WTC11 (cell line): ENCODE measurements at regions not wholly inside any gene's neighbourhood (a gene's known extent, or its start where the extent isn't known, plus 50 kb on each side); places are given as distances from the start of the nearest gene placed in this dataset.

Experiments used
- ATAC-seq: fragments of 200-7000 bp; cut with Tn5 transposase; 2 replicates; pipeline ENCODE4 v1.10.0; 2021; ENCODE audit warnings: mild to moderate bottlenecking, moderate library complexity
- CTCF ChIA-PET: fragments of 300-600 bp; sonication (Branson Sonifier 250); formaldehyde crosslinking; loops from one replicate; lab custom pipeline; 2021; ENCODE audit warnings: antibody characterized with exemption; lab: Charles Lee
- POLR2A ChIA-PET: fragments of 350-600 bp; sonication (Branson Sonifier 250); formaldehyde crosslinking; loops from one replicate; lab custom pipeline; 2021; ENCODE audit warnings: antibody characterized with exemption; lab: Charles Lee
- DNase-seq: peaks from one replicate; pipeline ENCODE4 v3.0.0; 2021; ENCODE audit warnings: low spot score
- H3K27ac Mint-ChIP-seq: 2 replicates; pipeline ENCODE4 v1.8.0; 2021; ENCODE audit warnings: mixed read lengths
- H3K27me3 Mint-ChIP-seq: 2 replicates; pipeline ENCODE4 v1.8.0; 2021; ENCODE audit warnings: low read depth, mild to moderate bottlenecking, moderate library complexity, mixed read lengths
- H3K36me3 Mint-ChIP-seq: 2 replicates; pipeline ENCODE4 v1.8.0; 2021; ENCODE audit warnings: mixed read lengths
- H3K4me1 Mint-ChIP-seq: 2 replicates; pipeline ENCODE4 v1.8.0; 2022; ENCODE audit warnings: mixed read lengths
- H3K4me3 Mint-ChIP-seq: 2 replicates; pipeline ENCODE4 v1.8.0; 2021; ENCODE audit warnings: mild to moderate bottlenecking, moderate library complexity, mixed read lengths
- H3K9me3 Mint-ChIP-seq: 2 replicates; pipeline ENCODE4 v1.8.0; 2021; ENCODE audit warnings: mixed read lengths
- CDX4 ChIP-seq: fragments of 250-450 bp; sonication (Bioruptor Pico); IDR thresholded peaks from 2 replicates; pipeline ENCODE4 v1.9.0; 2021; ENCODE audit warnings: moderate library complexity, mild to moderate bottlenecking, inconsistent platforms, borderline replicate concordance
- CTCF ChIP-seq: fragments of 200-600 bp; IDR thresholded peaks from 2 replicates; pipeline ENCODE4 v1.8.0; 2022; ENCODE audit warnings: antibody characterized with exemption
- ETV6 ChIP-seq: sonication (generic); formaldehyde crosslinking; IDR thresholded peaks from 2 replicates; pipeline ENCODE4 v1.8.1; 2022; ENCODE audit warnings: mild to moderate bottlenecking, missing genetic modification reagents
- FOXK1 ChIP-seq: sonication (generic); formaldehyde crosslinking; IDR thresholded peaks from 2 replicates; pipeline ENCODE4 v1.8.0; 2022; ENCODE audit warnings: mild to moderate bottlenecking, moderate library complexity, missing genetic modification reagents
- GRHL2 ChIP-seq: fragments of 250-450 bp; sonication (Bioruptor Pico); IDR thresholded peaks from 2 replicates; pipeline ENCODE4 v1.8.0; 2022; ENCODE audit warnings: mild to moderate bottlenecking, moderate library complexity; ENCODE audit not compliant: insufficient replicate concordance, severe bottlenecking
- MAX ChIP-seq: sonication (generic); formaldehyde crosslinking; IDR thresholded peaks from 2 replicates; pipeline ENCODE4 v1.8.0; 2022; ENCODE audit warnings: mild to moderate bottlenecking, missing genetic modification reagents
- NR3C1 ChIP-seq: sonication (generic); formaldehyde crosslinking; conservative IDR thresholded peaks from 2 replicates; pipeline ENCODE4 v1.8.1; 2023; ENCODE audit warnings: low read depth, mild to moderate bottlenecking, missing genetic modification reagents
- OVOL2 ChIP-seq: fragments of 250-450 bp; sonication (Bioruptor Pico); IDR thresholded peaks from 2 replicates; pipeline ENCODE4 v1.9.0; 2021; ENCODE audit warnings: mild to moderate bottlenecking, borderline replicate concordance
- PRRX2 ChIP-seq: fragments of 250-450 bp; sonication (Bioruptor Pico); IDR thresholded peaks from 2 replicates; pipeline ENCODE4 v1.8.0; 2021; ENCODE audit warnings: mild to moderate bottlenecking
- TEAD4 ChIP-seq: sonication (generic); formaldehyde crosslinking; IDR thresholded peaks from 2 replicates; pipeline ENCODE4 v1.8.0; 2022; ENCODE audit warnings: mild to moderate bottlenecking, missing genetic modification reagents
- ZBTB21 ChIP-seq: sonication (generic); formaldehyde crosslinking; IDR thresholded peaks from 2 replicates; pipeline ENCODE4 v1.8.1; 2023; ENCODE audit warnings: mild to moderate bottlenecking, missing genetic modification reagents, borderline replicate concordance
- ZNF121 ChIP-seq: sonication (generic); formaldehyde crosslinking; IDR thresholded peaks from 2 replicates; pipeline ENCODE4 v1.8.0; 2023; ENCODE audit warnings: missing genetic modification reagents
- ZNF138 ChIP-seq: sonication (generic); formaldehyde crosslinking; conservative IDR thresholded peaks from 2 replicates; pipeline ENCODE4 v1.8.1; 2022; ENCODE audit warnings: mild to moderate bottlenecking, moderate library complexity, missing genetic modification reagents
- ZNF416 ChIP-seq: fragments of 250-450 bp; sonication (Bioruptor Pico); IDR thresholded peaks from 2 replicates; pipeline ENCODE4 v1.9.0; 2021; ENCODE audit warnings: mild to moderate bottlenecking, inconsistent platforms
- TF ChIP-seq, protein P1 (sequence below): fragments of 250-450 bp; sonication (Bioruptor Pico); IDR thresholded peaks from 2 replicates; pipeline ENCODE4 v1.9.0; 2021; ENCODE audit warnings: mild to moderate bottlenecking
- TF ChIP-seq, protein P2 (sequence below): fragments of 250-450 bp; sonication (Bioruptor Pico); IDR thresholded peaks from 2 replicates; pipeline ENCODE4 v1.9.0; 2021; ENCODE audit warnings: mild to moderate bottlenecking, borderline replicate concordance
- TF ChIP-seq, protein P3 (sequence below): fragments of 250-450 bp; sonication (Bioruptor Pico); IDR thresholded peaks from 2 replicates; pipeline ENCODE4 v2.1.2; 2022; ENCODE audit warnings: mild to moderate bottlenecking, moderate library complexity
- TF ChIP-seq, protein P4 (sequence below): sonication (generic); formaldehyde crosslinking; IDR thresholded peaks from 2 replicates; pipeline ENCODE4 v1.8.1; 2023; ENCODE audit warnings: mild to moderate bottlenecking, missing genetic modification reagents, moderate library complexity

DNA sequence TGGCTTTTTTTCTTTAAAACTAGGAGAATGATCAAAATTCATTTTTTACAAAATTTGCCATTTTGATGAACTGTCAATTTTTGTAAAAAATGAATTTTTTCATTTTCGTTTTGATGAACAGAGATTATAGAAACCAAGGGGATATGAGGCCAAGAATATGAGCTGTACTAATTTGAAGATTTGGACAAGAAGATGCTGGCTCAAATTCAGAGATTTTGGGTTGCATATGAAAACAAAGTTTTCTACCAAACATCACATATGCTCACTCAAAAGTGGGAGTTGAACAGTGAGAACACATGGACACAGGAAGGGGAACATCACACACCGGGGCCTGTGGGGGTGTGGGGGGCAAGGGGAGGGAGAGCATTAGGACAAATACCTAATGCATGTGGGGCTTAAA is 230.7 kb downstream of the SNAPC1 start (continued):
- TF ChIP-seq CTCF: no peak
- TF ChIP-seq, all 79 proteins: peak for 0

- no peak overlapping the region for H3K27ac Mint-ChIP-seq
- no peak for DNase-seq
- no peaks in the 10 kb centered on the region for H3K4me1 Mint-ChIP-seq
- CTCF ChIA-PET: interaction anchor here (0.8 to 1.0 kb wide), 2 partner anchors 10 to 70 kb away, joined by 3 read pairs; no protein-coding TSS in a partner anchor
- POLR2A ChIA-PET: no interaction called here
- H3K27me3 Mint-ChIP-seq: no peaks in the 10 kb centered on the region
- no peak for TF ChIP-seq OVOL2 (CRISPR knock-in tag)
- no peak for TF ChIP-seq GRHL2 (CRISPR knock-in tag)
- TF ChIP-seq, protein P1, sequence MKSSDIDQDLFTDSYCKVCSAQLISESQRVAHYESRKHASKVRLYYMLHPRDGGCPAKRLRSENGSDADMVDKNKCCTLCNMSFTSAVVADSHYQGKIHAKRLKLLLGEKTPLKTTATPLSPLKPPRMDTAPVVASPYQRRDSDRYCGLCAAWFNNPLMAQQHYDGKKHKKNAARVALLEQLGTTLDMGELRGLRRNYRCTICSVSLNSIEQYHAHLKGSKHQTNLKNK (CRISPR knock-in tag): no peak
- TF ChIP-seq, protein P2, sequence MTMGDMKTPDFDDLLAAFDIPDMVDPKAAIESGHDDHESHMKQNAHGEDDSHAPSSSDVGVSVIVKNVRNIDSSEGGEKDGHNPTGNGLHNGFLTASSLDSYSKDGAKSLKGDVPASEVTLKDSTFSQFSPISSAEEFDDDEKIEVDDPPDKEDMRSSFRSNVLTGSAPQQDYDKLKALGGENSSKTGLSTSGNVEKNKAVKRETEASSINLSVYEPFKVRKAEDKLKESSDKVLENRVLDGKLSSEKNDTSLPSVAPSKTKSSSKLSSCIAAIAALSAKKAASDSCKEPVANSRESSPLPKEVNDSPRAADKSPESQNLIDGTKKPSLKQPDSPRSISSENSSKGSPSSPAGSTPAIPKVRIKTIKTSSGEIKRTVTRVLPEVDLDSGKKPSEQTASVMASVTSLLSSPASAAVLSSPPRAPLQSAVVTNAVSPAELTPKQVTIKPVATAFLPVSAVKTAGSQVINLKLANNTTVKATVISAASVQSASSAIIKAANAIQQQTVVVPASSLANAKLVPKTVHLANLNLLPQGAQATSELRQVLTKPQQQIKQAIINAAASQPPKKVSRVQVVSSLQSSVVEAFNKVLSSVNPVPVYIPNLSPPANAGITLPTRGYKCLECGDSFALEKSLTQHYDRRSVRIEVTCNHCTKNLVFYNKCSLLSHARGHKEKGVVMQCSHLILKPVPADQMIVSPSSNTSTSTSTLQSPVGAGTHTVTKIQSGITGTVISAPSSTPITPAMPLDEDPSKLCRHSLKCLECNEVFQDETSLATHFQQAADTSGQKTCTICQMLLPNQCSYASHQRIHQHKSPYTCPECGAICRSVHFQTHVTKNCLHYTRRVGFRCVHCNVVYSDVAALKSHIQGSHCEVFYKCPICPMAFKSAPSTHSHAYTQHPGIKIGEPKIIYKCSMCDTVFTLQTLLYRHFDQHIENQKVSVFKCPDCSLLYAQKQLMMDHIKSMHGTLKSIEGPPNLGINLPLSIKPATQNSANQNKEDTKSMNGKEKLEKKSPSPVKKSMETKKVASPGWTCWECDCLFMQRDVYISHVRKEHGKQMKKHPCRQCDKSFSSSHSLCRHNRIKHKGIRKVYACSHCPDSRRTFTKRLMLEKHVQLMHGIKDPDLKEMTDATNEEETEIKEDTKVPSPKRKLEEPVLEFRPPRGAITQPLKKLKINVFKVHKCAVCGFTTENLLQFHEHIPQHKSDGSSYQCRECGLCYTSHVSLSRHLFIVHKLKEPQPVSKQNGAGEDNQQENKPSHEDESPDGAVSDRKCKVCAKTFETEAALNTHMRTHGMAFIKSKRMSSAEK (CRISPR knock-in tag): no peak
- TF ChIP-seq ZBTB21: no peak
- no peak for TF ChIP-seq PRRX2 (CRISPR knock-in tag)
- TF ChIP-seq MAX (CRISPR knock-in tag): no peak
- TF ChIP-seq ETV6: no peak
- no peak for TF ChIP-seq NR3C1 (CRISPR knock-in tag)
- TF ChIP-seq, protein P3, sequence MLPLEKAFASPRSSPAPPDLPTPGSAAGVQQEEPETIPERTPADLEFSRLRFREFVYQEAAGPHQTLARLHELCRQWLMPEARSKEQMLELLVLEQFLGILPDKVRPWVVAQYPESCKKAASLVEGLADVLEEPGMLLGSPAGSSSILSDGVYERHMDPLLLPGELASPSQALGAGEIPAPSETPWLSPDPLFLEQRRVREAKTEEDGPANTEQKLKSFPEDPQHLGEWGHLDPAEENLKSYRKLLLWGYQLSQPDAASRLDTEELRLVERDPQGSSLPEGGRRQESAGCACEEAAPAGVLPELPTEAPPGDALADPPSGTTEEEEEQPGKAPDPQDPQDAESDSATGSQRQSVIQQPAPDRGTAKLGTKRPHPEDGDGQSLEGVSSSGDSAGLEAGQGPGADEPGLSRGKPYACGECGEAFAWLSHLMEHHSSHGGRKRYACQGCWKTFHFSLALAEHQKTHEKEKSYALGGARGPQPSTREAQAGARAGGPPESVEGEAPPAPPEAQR (CRISPR knock-in tag): no peak
- TF ChIP-seq ZNF138 (CRISPR knock-in tag): no peak
- TF ChIP-seq TEAD4 (CRISPR knock-in tag): no peak
- TF ChIP-seq, protein P4, sequence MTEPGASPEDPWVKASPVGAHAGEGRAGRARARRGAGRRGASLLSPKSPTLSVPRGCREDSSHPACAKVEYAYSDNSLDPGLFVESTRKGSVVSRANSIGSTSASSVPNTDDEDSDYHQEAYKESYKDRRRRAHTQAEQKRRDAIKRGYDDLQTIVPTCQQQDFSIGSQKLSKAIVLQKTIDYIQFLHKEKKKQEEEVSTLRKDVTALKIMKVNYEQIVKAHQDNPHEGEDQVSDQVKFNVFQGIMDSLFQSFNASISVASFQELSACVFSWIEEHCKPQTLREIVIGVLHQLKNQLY: no peak
- TF ChIP-seq CDX4 (CRISPR knock-in tag): no peak
- no peak for TF ChIP-seq ZNF416 (CRISPR knock-in tag)
- no peak for TF ChIP-seq ZNF121
- TF ChIP-seq FOXK1 (CRISPR knock-in tag): no peak
- TF ChIP-seq, all 79 proteins: peak for 0
- Mint-ChIP-seq H3K9me3 (no peaks in the 10 kb centered on the region), H3K36me3 (no peaks in the 10 kb centered on the region), H3K4me3 (no peak overlapping the region)
- ATAC-seq: no peak
Measured at GRCh38 chr14:61994589-61994988, 232.4 kb downstream of the SNAPC1 start.
